Body of pancreas (tissue), 4 donors: ENCODE measurements at regions not wholly inside any gene's neighbourhood (a gene's known extent, or its start where the extent isn't known, plus 50 kb on each side); places are given as distances from the start of the nearest gene placed in this dataset.
"Not testable (repeated sequence)": the region's sequence is repeated elsewhere in the genome, so short reads cannot be mapped to it uniquely, and the experiment has no call there.

Experiments
- ATAC-seq: fragments of 150-250 bp; one replicate; pipeline ENCODE4 v1.9.1; 2016
- DNase-seq, 4 donors: peaks; one replicate each; pipeline ENCODE4 v3.0.0-alpha.2; 2019
- H3K27ac ChIP-seq, 4 donors: fragments of 200-600 bp; sonication (generic); 1 replicate in 3 of 4; 2 replicates in 1 of 4; pipeline versions ENCODE4 v1.5.1 to v1.6.1; 2016 to 2019; ENCODE audit warnings: mild to moderate bottlenecking in 1 of 4, mixed read lengths in 1 of 4, moderate library complexity in 1 of 4
- H3K27me3 ChIP-seq, 2 donors: fragments of 200-600 bp; sonication (generic); one replicate each; pipeline ENCODE4 v1.6.0; 2016; ENCODE audit warnings: mild to moderate bottlenecking in 1 of 2
- H3K36me3 ChIP-seq, 2 donors: fragments of 200-600 bp; sonication (generic); replicated peaks in 1 of 2; 2 replicates each; pipeline ENCODE4 v1.5.1; 2016; ENCODE audit warnings: low read depth in 2 of 2; ENCODE audit not compliant: insufficient read depth in 1 of 2
- H3K4me1 ChIP-seq: fragments of 200-600 bp; sonication (generic); one replicate; pipeline ENCODE4 v1.6.0; 2016
- H3K4me3 ChIP-seq, 2 donors: fragments of 200-600 bp; sonication (generic); 1 replicate in 1 of 2; 2 replicates in 1 of 2; pipeline ENCODE4 v1.5.1; 2016 to 2019
- H3K9me3 ChIP-seq, 3 donors: fragments of 200-600 bp; sonication (generic); 1 replicate in 2 of 3; 2 replicates in 1 of 3; pipeline ENCODE4 v1.5.1; 2016
- POLR2A ChIP-seq, 3 donors: fragments of 450-650 bp; IDR thresholded peaks; one replicate each; pipeline ENCODE4 v1.6.1; 2016; ENCODE audit warnings: antibody characterized with exemption in 3 of 3, mild to moderate bottlenecking in 2 of 3
- WGBS, 2 donors: methylation state at CpG; one replicate each; pipeline ENCODE4 v1.1.5; 2017; 5-methylcytosine and 5-hydroxymethylcytosine counted together
- intact Hi-C: fragments of 100-400 bp; cut with DNase I; formaldehyde crosslinking; loops from one replicate; pipeline ENCODE4 v1.15.1; 2023
- TF ChIP-seq, protein P1 (sequence below), 7 experiments: fragments of 450-650 bp in 4 of 7; fragments of 200-600 bp in 3 of 7; sonication (generic) in 3 of 7; IDR thresholded peaks; one replicate each; pipeline ENCODE4 v1.5.1; 2016 to 2019; ENCODE audit warnings: antibody characterized with exemption in 7 of 7

DNA sequence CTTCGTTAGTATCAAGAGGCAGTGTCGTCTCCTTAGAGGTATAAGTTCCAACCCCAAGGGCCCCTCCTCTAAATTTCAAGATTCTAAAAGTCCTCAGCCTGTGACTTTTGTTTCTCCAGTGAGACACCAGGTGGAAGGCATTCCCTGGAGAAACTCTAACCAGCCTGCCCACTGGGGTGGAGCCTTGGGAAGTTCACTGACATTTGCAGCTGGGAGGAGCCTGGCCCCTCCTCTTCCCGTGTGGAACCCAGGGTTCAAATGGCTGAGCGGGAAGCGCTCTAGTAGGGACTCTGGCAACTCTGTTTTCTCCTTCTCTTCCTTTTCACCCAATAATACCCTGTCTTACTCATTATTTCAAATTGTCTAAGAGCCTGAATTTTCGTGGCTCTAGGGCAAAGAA, 325.0 kb downstream of the TLL1 start:
- Histone ChIP-seq H3K27ac (no peak overlapping the region), H3K36me3 (no peaks in the 10 kb centered on the region), H3K4me1 (no peaks in the 10 kb centered on the region), H3K9me3 (no peaks in the 10 kb centered on the region), H3K4me3 (no peak overlapping the region), H3K27me3 (no peaks in the 10 kb centered on the region)
- TF ChIP-seq, protein P1, sequence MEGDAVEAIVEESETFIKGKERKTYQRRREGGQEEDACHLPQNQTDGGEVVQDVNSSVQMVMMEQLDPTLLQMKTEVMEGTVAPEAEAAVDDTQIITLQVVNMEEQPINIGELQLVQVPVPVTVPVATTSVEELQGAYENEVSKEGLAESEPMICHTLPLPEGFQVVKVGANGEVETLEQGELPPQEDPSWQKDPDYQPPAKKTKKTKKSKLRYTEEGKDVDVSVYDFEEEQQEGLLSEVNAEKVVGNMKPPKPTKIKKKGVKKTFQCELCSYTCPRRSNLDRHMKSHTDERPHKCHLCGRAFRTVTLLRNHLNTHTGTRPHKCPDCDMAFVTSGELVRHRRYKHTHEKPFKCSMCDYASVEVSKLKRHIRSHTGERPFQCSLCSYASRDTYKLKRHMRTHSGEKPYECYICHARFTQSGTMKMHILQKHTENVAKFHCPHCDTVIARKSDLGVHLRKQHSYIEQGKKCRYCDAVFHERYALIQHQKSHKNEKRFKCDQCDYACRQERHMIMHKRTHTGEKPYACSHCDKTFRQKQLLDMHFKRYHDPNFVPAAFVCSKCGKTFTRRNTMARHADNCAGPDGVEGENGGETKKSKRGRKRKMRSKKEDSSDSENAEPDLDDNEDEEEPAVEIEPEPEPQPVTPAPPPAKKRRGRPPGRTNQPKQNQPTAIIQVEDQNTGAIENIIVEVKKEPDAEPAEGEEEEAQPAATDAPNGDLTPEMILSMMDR (IDR thresholded peaks at IDR 0.05): no peak
- TF ChIP-seq POLR2A (IDR thresholded peaks at IDR 0.05): no peak
- DNase-seq (no peak), ATAC-seq (no peak)
- WGBS, 2 donors: 63 to 66% methylated on average over 6 of the region's 6 CpGs
- intact Hi-C loops: no loop called here

DNA sequence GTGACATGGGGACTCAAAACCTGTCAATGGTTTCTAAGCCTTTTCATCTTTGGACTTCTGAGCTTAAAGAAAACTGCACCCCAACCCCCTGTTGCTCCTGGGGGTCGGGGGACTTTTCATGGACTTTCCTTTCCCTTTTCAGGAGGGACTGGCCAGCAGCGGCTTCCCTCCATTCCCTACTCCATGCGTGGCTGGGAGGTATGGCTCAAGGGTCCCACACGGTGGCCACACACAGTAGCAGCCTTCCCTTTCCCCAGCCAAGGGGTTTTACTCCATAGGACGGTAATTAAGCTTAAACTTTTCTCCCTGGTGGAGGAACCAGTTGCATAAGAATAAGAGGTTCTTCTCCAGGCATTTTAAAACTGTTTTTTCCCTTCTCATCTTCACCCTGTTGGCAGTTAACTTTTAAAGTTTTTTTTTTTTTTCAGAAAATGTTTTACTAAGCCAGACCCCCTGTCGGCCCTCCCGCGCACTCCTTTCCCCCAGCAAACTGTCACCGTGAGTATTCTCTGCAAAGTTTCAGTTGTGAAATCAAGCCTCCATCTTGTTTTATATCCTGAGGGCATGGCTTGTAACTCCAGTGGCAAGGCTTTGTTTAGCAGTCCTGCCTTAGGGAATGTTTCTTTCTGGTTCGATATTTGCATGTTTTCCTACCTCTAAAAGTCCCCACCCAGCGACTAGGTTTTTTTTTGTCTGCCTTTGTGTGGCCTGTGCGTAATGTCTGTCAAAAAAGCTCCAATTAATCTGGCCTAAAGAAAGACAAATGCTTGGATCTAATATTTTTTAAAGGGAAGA, 325.7 kb downstream of the TLL1 start:
- Histone ChIP-seq H3K36me3 (no peaks in the 10 kb centered on the region), H3K27me3 (no peaks in the 10 kb centered on the region), H3K4me1 (no peaks in the 10 kb centered on the region), H3K9me3 (no peaks in the 10 kb centered on the region), H3K4me3 (no peak overlapping the region), H3K27ac (no peak overlapping the region)
- no peak for TF ChIP-seq POLR2A (IDR thresholded peaks at IDR 0.05)
- TF ChIP-seq, protein P1 (IDR thresholded peaks at IDR 0.05): no peak
- DNase-seq: no peak
- intact Hi-C loops: no loop called here
- WGBS, 2 donors: 66 to 68% methylated on average over 12 of the region's 12 CpGs
- ATAC-seq: no peak

DNA sequence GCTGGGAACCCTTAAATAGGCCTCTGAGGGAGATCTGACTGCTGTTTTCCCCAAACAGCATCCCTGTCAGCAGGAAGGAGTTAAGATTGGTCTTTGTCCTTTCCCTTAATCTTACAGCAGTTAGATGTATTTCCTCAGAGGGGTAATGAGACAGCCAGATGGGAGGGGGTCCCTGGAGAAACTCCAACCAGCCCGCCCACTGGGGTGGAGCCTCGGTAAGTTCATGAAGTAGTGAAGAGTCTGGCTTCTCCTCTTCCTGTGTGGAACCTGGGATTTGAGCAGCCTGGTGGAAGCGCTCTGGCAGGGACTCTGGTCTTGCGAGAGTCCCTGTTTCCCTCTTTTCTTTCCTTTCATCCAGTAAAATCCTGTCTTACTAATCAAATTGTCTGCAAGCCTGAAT, 330.0 kb downstream of the TLL1 start:
- ATAC-seq: no peak
- Histone ChIP-seq H3K36me3 (no peaks in the 10 kb centered on the region), H3K9me3 (no peaks in the 10 kb centered on the region), H3K27me3 (no peaks in the 10 kb centered on the region), H3K4me1 (no peaks in the 10 kb centered on the region), H3K4me3 (no peak overlapping the region), H3K27ac (no peak overlapping the region)
- no peak for TF ChIP-seq POLR2A (IDR thresholded peaks at IDR 0.05)
- TF ChIP-seq, protein P1 (IDR thresholded peaks at IDR 0.05): no peak
- WGBS, 2 donors: 66 to 77% methylated on average over 4 of the region's 4 CpGs
- DNase-seq: no peak
- intact Hi-C loops: no loop called here

- intact Hi-C loops, H3K27me3 ChIP-seq, H3K4me3 ChIP-seq, DNase-seq, H3K4me1 ChIP-seq, ATAC-seq, H3K27ac ChIP-seq, H3K36me3 ChIP-seq: not testable (repeated sequence)
- WGBS, 2 donors: 72 to 81% methylated on average over 4 of the region's 4 CpGs
- H3K9me3 ChIP-seq: peaks cover 0 to 20% (median 0%) of the 10 kb centered on the region in 3 donors
Measured at GRCh38 chr4:166212326-166212725, 339.3 kb downstream of the TLL1 start.

DNA sequence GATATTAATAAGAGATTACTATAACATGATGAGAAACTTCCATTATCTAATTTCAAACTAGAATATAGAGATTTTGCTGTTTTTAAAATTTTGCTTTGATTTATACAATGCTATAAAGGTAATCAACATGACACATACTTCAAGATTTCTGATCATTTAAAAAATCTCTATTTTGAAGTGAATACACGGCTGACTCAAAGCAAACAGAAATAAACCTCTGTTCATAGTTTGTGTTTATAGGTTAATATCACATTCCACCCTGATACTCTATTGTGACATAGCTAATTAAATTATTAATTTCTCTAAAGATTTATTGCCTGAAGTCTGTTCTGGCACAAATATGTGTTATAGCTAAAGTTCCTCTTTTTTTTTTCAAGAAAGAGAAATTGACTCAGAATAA, 349.2 kb downstream of the TLL1 start:
- DNase-seq (no peak), ATAC-seq (no peak)
- H3K4me1 ChIP-seq: no peaks in the 10 kb centered on the region
- WGBS, 2 donors: 55 to 58% methylated on average over 1 of the region's 1 CpG
- no peak for TF ChIP-seq POLR2A (IDR thresholded peaks at IDR 0.05)
- TF ChIP-seq, protein P1 (IDR thresholded peaks at IDR 0.05): no peak
- H3K27me3 ChIP-seq: no peaks in the 10 kb centered on the region
- intact Hi-C loops: no loop called here
- no peaks in the 10 kb centered on the region for H3K36me3 ChIP-seq
- no peak overlapping the region for H3K27ac ChIP-seq
- H3K9me3 ChIP-seq: no peaks in the 10 kb centered on the region
- H3K4me3 ChIP-seq: no peak overlapping the region
